ENCODE measurements at regions not wholly inside any gene's neighbourhood (a gene's known extent, or its start where the extent isn't known, plus 50 kb on each side); places are given as distances from the start of the nearest gene placed in this dataset.

DNA sequence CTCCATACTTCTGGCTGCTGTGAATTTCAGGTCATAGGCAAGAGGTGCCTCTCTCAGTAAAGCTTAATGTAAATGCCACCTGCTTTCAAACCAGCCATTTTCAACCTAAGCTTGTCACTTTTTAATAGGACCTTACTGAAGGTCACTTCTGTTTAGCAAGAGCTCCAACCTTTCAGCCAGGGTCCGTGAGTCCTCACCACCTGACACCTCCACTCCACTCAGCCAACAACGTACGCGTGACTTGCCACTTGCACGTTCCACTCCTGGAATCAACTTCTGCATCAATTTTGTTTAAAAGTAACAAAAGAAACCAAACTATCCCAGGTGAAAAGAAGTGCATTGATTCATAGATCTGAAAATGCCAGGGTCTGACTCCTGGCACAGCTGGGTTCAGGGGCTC lies 114.4 kb downstream of the TRIM29 start:
- POLR2A ChIA-PET: no interaction called here
- no peaks in the 10 kb centered on the region for H3K36me3 ChIP-seq (ENCODE audit: insufficient read depth, low read length)
- H3K27ac ChIP-seq (ENCODE audit: low read depth in 1 of 2, low read length in 2 of 2): no peak overlapping the region
- CTCF ChIA-PET: no interaction called here
- Mint-ChIP-seq H3K27me3 (peaks cover 32% of the 10 kb centered on the region), H3K9me3 (no peaks in the 10 kb centered on the region), H3K27ac (no peak overlapping the region), H3K36me3 (ENCODE audit: low read depth) (no peaks in the 10 kb centered on the region), H3K4me1 (ENCODE audit: low read depth) (no peaks in the 10 kb centered on the region), H3K4me3 (no peak overlapping the region)
- intact Hi-C loops (cut with DNase I, micrococcal nuclease): no loop called here
- DNase-seq (no peak), ATAC-seq (ENCODE audit: poor library complexity) (no peak)
- H3K4me3 ChIP-seq (ENCODE audit: low read length): no peak overlapping the region
- no peaks in the 10 kb centered on the region for H3K9me3 ChIP-seq (ENCODE audit: control insufficient read depth in 1 of 2, insufficient read depth in 1 of 2, low read length in 2 of 2)
- TF ChIP-seq, protein P1, sequence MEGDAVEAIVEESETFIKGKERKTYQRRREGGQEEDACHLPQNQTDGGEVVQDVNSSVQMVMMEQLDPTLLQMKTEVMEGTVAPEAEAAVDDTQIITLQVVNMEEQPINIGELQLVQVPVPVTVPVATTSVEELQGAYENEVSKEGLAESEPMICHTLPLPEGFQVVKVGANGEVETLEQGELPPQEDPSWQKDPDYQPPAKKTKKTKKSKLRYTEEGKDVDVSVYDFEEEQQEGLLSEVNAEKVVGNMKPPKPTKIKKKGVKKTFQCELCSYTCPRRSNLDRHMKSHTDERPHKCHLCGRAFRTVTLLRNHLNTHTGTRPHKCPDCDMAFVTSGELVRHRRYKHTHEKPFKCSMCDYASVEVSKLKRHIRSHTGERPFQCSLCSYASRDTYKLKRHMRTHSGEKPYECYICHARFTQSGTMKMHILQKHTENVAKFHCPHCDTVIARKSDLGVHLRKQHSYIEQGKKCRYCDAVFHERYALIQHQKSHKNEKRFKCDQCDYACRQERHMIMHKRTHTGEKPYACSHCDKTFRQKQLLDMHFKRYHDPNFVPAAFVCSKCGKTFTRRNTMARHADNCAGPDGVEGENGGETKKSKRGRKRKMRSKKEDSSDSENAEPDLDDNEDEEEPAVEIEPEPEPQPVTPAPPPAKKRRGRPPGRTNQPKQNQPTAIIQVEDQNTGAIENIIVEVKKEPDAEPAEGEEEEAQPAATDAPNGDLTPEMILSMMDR (IDR thresholded peaks at IDR 0.05): no peak
- H3K27me3 ChIP-seq (ENCODE audit: control insufficient read depth in 1 of 2, insufficient read depth in 2 of 2, low read length in 2 of 2): peaks cover 0 to 8% of the 10 kb centered on the region in 2 experiments
- H3K4me1 ChIP-seq (ENCODE audit: insufficient read depth, low read length): no peaks in the 10 kb centered on the region

DNA sequence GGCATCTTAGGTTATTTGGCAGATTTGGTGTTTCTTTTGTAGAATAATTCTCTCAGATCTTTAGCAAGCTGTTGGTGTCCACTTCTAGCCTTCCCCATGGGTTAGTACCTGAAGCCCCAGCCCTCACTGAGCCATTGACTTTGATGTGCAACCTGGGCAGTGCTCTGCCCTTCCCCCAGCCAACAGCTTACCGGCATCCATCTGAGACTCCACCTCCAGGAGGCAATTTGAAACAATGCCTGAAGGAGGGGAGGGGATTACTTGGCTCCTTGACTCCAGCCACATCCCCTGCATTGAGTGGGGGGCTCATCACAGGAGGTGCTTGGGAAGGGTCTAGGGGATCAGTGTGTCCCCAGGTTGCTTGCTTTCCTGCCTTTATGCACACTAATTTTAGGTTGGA lies 114.8 kb downstream of the TRIM29 start:
- Mint-ChIP-seq H3K4me1 (ENCODE audit: low read depth) (no peaks in the 10 kb centered on the region), H3K27ac (no peak overlapping the region)

GRCh38 chr11:120022617-120023016 lies 115.3 kb downstream of the TRIM29 start:
- no peaks in the 10 kb centered on the region for H3K9me3 ChIP-seq (ENCODE audit: control insufficient read depth in 1 of 2, insufficient read depth in 1 of 2, low read length in 2 of 2)
- no peaks in the 10 kb centered on the region for H3K36me3 Mint-ChIP-seq (ENCODE audit: low read depth)
- no peaks in the 10 kb centered on the region for H3K36me3 ChIP-seq (ENCODE audit: insufficient read depth, low read length)
- H3K4me1 Mint-ChIP-seq (ENCODE audit: low read depth): no peaks in the 10 kb centered on the region
- H3K4me3 ChIP-seq (ENCODE audit: low read length): no peak overlapping the region
- DNase-seq (no peak), ATAC-seq (ENCODE audit: poor library complexity) (no peak)
- H3K27ac ChIP-seq (ENCODE audit: low read depth in 1 of 2, low read length in 2 of 2): no peak overlapping the region
- TF ChIP-seq, protein P1 (IDR thresholded peaks at IDR 0.05): no peak
- H3K27me3 ChIP-seq (ENCODE audit: control insufficient read depth in 1 of 2, insufficient read depth in 2 of 2, low read length in 2 of 2): peaks cover 5 to 12% of the 10 kb centered on the region in 2 experiments
- H3K27ac Mint-ChIP-seq: no peak overlapping the region
- no peaks in the 10 kb centered on the region for H3K4me1 ChIP-seq (ENCODE audit: insufficient read depth, low read length)
- no peaks in the 10 kb centered on the region for H3K9me3 Mint-ChIP-seq
- peaks cover 26% of the 10 kb centered on the region for H3K27me3 Mint-ChIP-seq
- CTCF ChIA-PET: no interaction called here
- intact Hi-C loops (cut with DNase I, micrococcal nuclease): no loop called here
- POLR2A ChIA-PET: no interaction called here
- no peak overlapping the region for H3K4me3 Mint-ChIP-seq

More for the DNA sequence above, 114.8 kb downstream of the TRIM29 start:
- ChIA-PET CTCF (no interaction called here), POLR2A (no interaction called here)
- no peak for DNase-seq
- intact Hi-C loops (cut with DNase I, micrococcal nuclease): no loop called here
- no peaks in the 10 kb centered on the region for H3K36me3 ChIP-seq (ENCODE audit: insufficient read depth, low read length)
- Mint-ChIP-seq H3K36me3 (ENCODE audit: low read depth) (no peaks in the 10 kb centered on the region), H3K27me3 (peaks cover 27% of the 10 kb centered on the region), H3K4me3 (no peak overlapping the region), H3K9me3 (no peaks in the 10 kb centered on the region)
- no peaks in the 10 kb centered on the region for H3K4me1 ChIP-seq (ENCODE audit: insufficient read depth, low read length)
- H3K4me3 ChIP-seq (ENCODE audit: low read length): no peak overlapping the region
- H3K27ac ChIP-seq (ENCODE audit: low read depth in 1 of 2, low read length in 2 of 2): no peak overlapping the region
- peaks cover under 1 to 9% of the 10 kb centered on the region in 2 experiments for H3K27me3 ChIP-seq (ENCODE audit: control insufficient read depth in 1 of 2, insufficient read depth in 2 of 2, low read length in 2 of 2)
- ATAC-seq (ENCODE audit: poor library complexity): no peak
- no peaks in the 10 kb centered on the region for H3K9me3 ChIP-seq (ENCODE audit: control insufficient read depth in 1 of 2, insufficient read depth in 1 of 2, low read length in 2 of 2)
- TF ChIP-seq, protein P1 (IDR thresholded peaks at IDR 0.05): no peak
